NT2/D1 (cell line): ENCODE measurements at regions not wholly inside any gene's neighbourhood (a gene's known extent, or its start where the extent isn't known, plus 50 kb on each side); places are given as distances from the start of the nearest gene placed in this dataset.
"Not testable (repeated sequence)": the region's sequence is repeated elsewhere in the genome, so short reads cannot be mapped to it uniquely, and the experiment has no call there.

ENCODE experiments used
- DNase-seq: peaks from one replicate; pipeline ENCODE4 v3.0.0-alpha.2; 2011; ENCODE audit warnings: low read depth, low spot score
- H3K27me3 ChIP-seq: 2 replicates; pipeline ENCODE4 v1.6.0; 2011; ENCODE audit warnings: mild to moderate bottlenecking; ENCODE audit not compliant: insufficient read length, insufficient read depth
- H3K36me3 ChIP-seq: 2 replicates; pipeline ENCODE4 v1.6.1; 2011; ENCODE audit warnings: mild to moderate bottlenecking, low read length, mixed read lengths; ENCODE audit not compliant: insufficient read depth, insufficient read length
- H3K4me1 ChIP-seq: 2 replicates; pipeline ENCODE4 v1.5.1; 2011; ENCODE audit not compliant: insufficient read depth, insufficient read length
- H3K4me3 ChIP-seq: 2 replicates; pipeline ENCODE4 v1.5.1; 2011; ENCODE audit warnings: low read depth; ENCODE audit not compliant: insufficient read length
- H3K9ac ChIP-seq: 2 replicates; pipeline ENCODE4 v1.6.0; 2011; ENCODE audit warnings: low read depth; ENCODE audit not compliant: insufficient read length
- H3K9me3 ChIP-seq: 2 replicates; pipeline ENCODE4 v1.5.1; 2011; ENCODE audit warnings: mild to moderate bottlenecking, low read length; ENCODE audit not compliant: insufficient read depth
- SUZ12 ChIP-seq: IDR thresholded peaks from 2 replicates; pipeline ENCODE4 v1.6.1; 2011; ENCODE audit not compliant: insufficient read length, insufficient read depth; ENCODE audit errors: extremely low read depth
- YY1 ChIP-seq: IDR thresholded peaks from 2 replicates; pipeline ENCODE4 v1.6.1; 2011; ENCODE audit not compliant: insufficient read length, insufficient read depth
- ZNF274 ChIP-seq: IDR thresholded peaks from 2 replicates; pipeline ENCODE4 v1.6.1; 2011; ENCODE audit warnings: mild to moderate bottlenecking, low read depth, low read length

GRCh38 chr17:71188811-71189492 lies 931.9 kb upstream of the SOX9 start:
- Histone ChIP-seq H3K9ac (no peak overlapping the region), H3K4me1 (no peaks in the 10 kb centered on the region), H3K36me3 (no peaks in the 10 kb centered on the region), H3K27me3 (no peaks in the 10 kb centered on the region), H3K4me3 (no peak overlapping the region), H3K9me3 (no peaks in the 10 kb centered on the region)
- no peak for DNase-seq
- no peak for TF ChIP-seq SUZ12
- no peak for TF ChIP-seq YY1
- no peak for TF ChIP-seq ZNF274

GRCh38 chr17:71189493-71189831 lies 931.4 kb upstream of the SOX9 start:
- Histone ChIP-seq H3K36me3 (no peaks in the 10 kb centered on the region), H3K4me3 (no peak overlapping the region), H3K9me3 (no peaks in the 10 kb centered on the region), H3K4me1 (no peaks in the 10 kb centered on the region), H3K9ac (no peak overlapping the region), H3K27me3 (no peaks in the 10 kb centered on the region)
- TF ChIP-seq ZNF274 (no peak), YY1 (no peak), SUZ12 (no peak)
- no peak for DNase-seq

GRCh38 chr17:71192039-71192555 lies 928.7 kb upstream of the SOX9 start:
- H3K27me3 ChIP-seq = no peaks in the 10 kb centered on the region
- TF ChIP-seq SUZ12 (no peak), YY1 (no peak), ZNF274 (no peak)
- no peaks in the 10 kb centered on the region; the same call in 1 of the 2 replicates for H3K9me3 ChIP-seq
- H3K36me3 ChIP-seq = no peaks in the 10 kb centered on the region
- H3K9ac ChIP-seq = no peak overlapping the region
- H3K4me3 ChIP-seq = no peak overlapping the region
- no peak for DNase-seq
- H3K4me1 ChIP-seq = no peaks in the 10 kb centered on the region

DNA sequence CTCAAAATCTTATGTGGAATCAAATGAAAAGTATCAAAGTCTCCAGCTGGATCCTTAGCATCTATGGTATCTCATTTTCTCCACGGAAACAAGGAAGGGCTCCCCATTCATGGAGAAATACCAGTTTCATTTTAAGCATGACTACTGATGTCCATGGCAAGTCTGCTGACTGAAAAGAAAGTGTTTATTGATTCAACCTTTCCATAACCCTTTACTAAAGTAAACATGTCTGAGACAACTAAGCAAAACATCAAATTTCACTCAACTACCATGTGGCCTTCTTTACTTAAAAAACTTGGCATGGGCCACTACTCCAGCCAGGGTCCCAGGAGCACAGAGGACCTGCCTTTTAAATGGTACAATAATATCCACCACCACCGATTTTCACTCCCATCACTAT lies 928.0 kb upstream of the SOX9 start:
- no peak for DNase-seq
- Histone ChIP-seq H3K9ac (no peak overlapping the region), H3K4me1 (no peaks in the 10 kb centered on the region), H3K4me3 (no peak overlapping the region), H3K36me3 (no peaks in the 10 kb centered on the region), H3K9me3 (no peaks in the 10 kb centered on the region; the same call in 1 of the 2 replicates), H3K27me3 (no peaks in the 10 kb centered on the region)
- TF ChIP-seq YY1 = no peak
- no peak for TF ChIP-seq ZNF274
- no peak for TF ChIP-seq SUZ12

DNA sequence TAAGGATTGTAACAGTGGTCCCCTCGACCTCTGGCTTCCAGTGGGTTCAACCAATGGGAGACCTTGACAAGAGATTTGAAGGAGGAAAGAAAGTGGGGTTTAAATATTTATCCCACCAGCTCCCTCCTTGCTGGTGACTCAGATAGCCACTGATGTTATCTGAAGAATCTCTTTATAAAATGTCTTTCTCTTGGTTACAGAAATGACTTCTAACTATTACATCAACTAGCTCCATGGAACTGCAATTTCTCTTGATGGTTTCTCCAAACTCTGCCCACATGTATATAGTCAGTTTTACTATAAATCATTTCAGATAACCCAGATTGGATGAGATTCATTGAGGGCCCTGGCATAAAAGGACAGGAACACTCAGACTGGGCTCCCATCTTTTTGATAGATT lies 920.2 kb upstream of the SOX9 start:
- Histone ChIP-seq H3K27me3 (no peaks in the 10 kb centered on the region), H3K36me3 (no peaks in the 10 kb centered on the region), H3K4me3 (no peak overlapping the region), H3K4me1 (no peaks in the 10 kb centered on the region), H3K9me3 (no peaks in the 10 kb centered on the region; the same call in 1 of the 2 replicates), H3K9ac (no peak overlapping the region)
- TF ChIP-seq SUZ12 = no peak
- no peak for TF ChIP-seq ZNF274
- TF ChIP-seq YY1 = no peak
- no peak for DNase-seq

DNA sequence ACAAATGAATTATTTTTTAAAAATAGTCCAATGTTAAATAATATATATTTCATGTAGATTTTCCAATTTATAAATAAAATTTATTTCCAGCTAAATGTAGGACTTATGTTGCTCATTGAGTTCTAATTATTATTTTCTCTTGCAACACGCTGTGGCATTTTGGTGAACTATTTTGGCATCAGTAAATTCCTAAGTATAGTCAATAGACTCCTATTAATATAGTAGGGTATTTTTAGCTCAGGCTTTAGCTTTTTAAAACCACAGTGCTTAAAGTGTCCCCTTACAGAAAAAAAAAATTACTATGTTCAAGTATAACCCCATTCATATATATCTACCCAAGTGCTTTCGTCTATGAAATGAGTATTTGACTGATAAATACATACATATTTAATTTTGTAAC lies 919.2 kb upstream of the SOX9 start:
- TF ChIP-seq YY1 (no peak), ZNF274 (no peak), SUZ12 (no peak)
- no peaks in the 10 kb centered on the region for H3K9me3 ChIP-seq
- DNase-seq = no peak
- no peaks in the 10 kb centered on the region for H3K36me3 ChIP-seq
- no peaks in the 10 kb centered on the region for H3K4me1 ChIP-seq
- H3K27me3 ChIP-seq = no peaks in the 10 kb centered on the region
- no peak overlapping the region for H3K4me3 ChIP-seq
- H3K9ac ChIP-seq = no peak overlapping the region

GRCh38 chr17:71202449-71202848 lies 918.4 kb upstream of the SOX9 start:
- Histone ChIP-seq H3K27me3 (no peaks in the 10 kb centered on the region), H3K4me1 (no peaks in the 10 kb centered on the region), H3K9ac (no peak overlapping the region), H3K4me3 (no peak overlapping the region), H3K9me3 (no peaks in the 10 kb centered on the region), H3K36me3 (no peaks in the 10 kb centered on the region)
- no peak for TF ChIP-seq YY1
- TF ChIP-seq SUZ12 = no peak
- TF ChIP-seq ZNF274 = no peak
- DNase-seq = no peak

DNA sequence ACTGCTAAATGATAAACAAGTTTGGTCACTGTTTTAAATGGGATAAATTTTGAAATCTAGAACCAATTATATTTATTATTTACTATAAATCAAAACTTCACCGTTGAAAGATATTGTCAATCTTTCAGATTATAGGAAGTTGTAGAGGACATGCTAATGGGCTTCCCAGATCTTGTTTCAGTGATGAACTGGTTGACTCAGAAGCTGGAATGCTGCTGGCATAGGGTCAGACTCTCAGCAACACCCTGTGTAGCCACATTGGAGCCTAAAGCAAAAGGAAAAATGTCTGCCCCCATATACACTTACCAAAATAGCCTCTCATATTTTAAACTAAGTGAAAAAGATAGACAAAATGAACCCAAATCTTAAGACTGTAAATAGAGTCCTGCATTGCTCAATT lies 916.9 kb upstream of the SOX9 start:
- TF ChIP-seq YY1 (no peak), ZNF274 (no peak)
- no peak for DNase-seq
- no peak overlapping the region for H3K9ac ChIP-seq

GRCh38 chr17:71205951-71206350 lies 914.9 kb upstream of the SOX9 start:
- H3K36me3 ChIP-seq, H3K9ac ChIP-seq, H3K27me3 ChIP-seq, DNase-seq, H3K4me3 ChIP-seq, H3K4me1 ChIP-seq, H3K9me3 ChIP-seq: not testable (repeated sequence)

More for the DNA sequence above, 916.9 kb upstream of the SOX9 start:
- Histone ChIP-seq H3K4me3 (no peak overlapping the region), H3K27me3 (no peaks in the 10 kb centered on the region), H3K9me3 (no peaks in the 10 kb centered on the region), H3K36me3 (no peaks in the 10 kb centered on the region), H3K4me1 (no peaks in the 10 kb centered on the region)
